Endodermal cell (in vitro differentiated cells): ENCODE measurements at regions not wholly inside any gene's neighbourhood (a gene's known extent, or its start where the extent isn't known, plus 50 kb on each side); places are given as distances from the start of the nearest gene placed in this dataset.

ENCODE experiments used
- DNase-seq: peaks from one replicate; pipeline ENCODE4 v3.0.0-alpha.2; 2017
- H3K27ac ChIP-seq: 2 replicates; pipeline ENCODE4 v1.5.1; 2013; ENCODE audit warnings: mild to moderate bottlenecking, low read depth, low read length, moderate library complexity
- H3K27me3 ChIP-seq: 2 replicates; pipeline ENCODE4 v1.6.1; 2013; ENCODE audit warnings: mild to moderate bottlenecking, low read length, moderate library complexity; ENCODE audit not compliant: insufficient read depth, control insufficient read depth, poor library complexity, severe bottlenecking
- H3K36me3 ChIP-seq: 2 replicates; pipeline ENCODE4 v1.7.0; 2013; ENCODE audit warnings: mild to moderate bottlenecking, low read length, moderate library complexity; ENCODE audit not compliant: control insufficient read depth, insufficient read depth
- H3K4me1 ChIP-seq: one replicate; pipeline ENCODE4 v1.7.0; 2013; ENCODE audit warnings: low read length; ENCODE audit not compliant: control insufficient read depth, insufficient read depth
- H3K4me3 ChIP-seq: 2 replicates; pipeline ENCODE4 v1.5.1; 2013; ENCODE audit warnings: mild to moderate bottlenecking, low read length, moderate library complexity
- H3K9ac ChIP-seq: 2 replicates; pipeline ENCODE4 v1.6.1; 2013; ENCODE audit warnings: mild to moderate bottlenecking, low read length, moderate library complexity; ENCODE audit not compliant: poor library complexity, severe bottlenecking; ENCODE audit errors: extremely low read depth
- H3K9me3 ChIP-seq: 2 replicates; pipeline ENCODE4 v1.6.1; 2013; ENCODE audit warnings: mild to moderate bottlenecking, low read length, moderate library complexity; ENCODE audit not compliant: control insufficient read depth
- H3K27ac Mint-ChIP-seq: 2 replicates; pipeline ENCODE4 v1.8.0; 2020; ENCODE audit warnings: mixed read lengths
- H3K27me3 Mint-ChIP-seq: 2 replicates; pipeline ENCODE4 v1.8.0; 2021; ENCODE audit warnings: mild to moderate bottlenecking, mixed read lengths; ENCODE audit not compliant: insufficient read depth
- H3K36me3 Mint-ChIP-seq: 2 replicates; pipeline ENCODE4 v1.8.0; 2020; ENCODE audit warnings: low read depth, mixed read lengths
- H3K4me1 Mint-ChIP-seq: 2 replicates; pipeline ENCODE4 v1.8.0; 2020; ENCODE audit warnings: mixed read lengths
- H3K4me3 Mint-ChIP-seq: 2 replicates; pipeline ENCODE4 v1.8.0; 2020; ENCODE audit warnings: mild to moderate bottlenecking, moderate library complexity, mixed read lengths
- H3K9me3 Mint-ChIP-seq: 2 replicates; pipeline ENCODE4 v1.8.0; 2020; ENCODE audit warnings: mild to moderate bottlenecking, mixed read lengths
- CTCF ChIP-seq: fragments of 200-600 bp; sonication (generic); conservative IDR thresholded peaks from 2 replicates; pipeline ENCODE4 v1.5.0; 2021; ENCODE audit warnings: antibody characterized with exemption, mild to moderate bottlenecking
- WGBS, 2 experiments: methylation state at CpG; one replicate each; pipeline versions ENCODE4 v1.1.5 to v1.1.7; 2013; ENCODE audit warnings: missing lambda C conversion rate in 2 of 2, mixed read lengths in 1 of 2; ENCODE audit not compliant: insufficient coverage in 1 of 2, insufficient read length in 1 of 2; 5-methylcytosine and 5-hydroxymethylcytosine counted together

DNA sequence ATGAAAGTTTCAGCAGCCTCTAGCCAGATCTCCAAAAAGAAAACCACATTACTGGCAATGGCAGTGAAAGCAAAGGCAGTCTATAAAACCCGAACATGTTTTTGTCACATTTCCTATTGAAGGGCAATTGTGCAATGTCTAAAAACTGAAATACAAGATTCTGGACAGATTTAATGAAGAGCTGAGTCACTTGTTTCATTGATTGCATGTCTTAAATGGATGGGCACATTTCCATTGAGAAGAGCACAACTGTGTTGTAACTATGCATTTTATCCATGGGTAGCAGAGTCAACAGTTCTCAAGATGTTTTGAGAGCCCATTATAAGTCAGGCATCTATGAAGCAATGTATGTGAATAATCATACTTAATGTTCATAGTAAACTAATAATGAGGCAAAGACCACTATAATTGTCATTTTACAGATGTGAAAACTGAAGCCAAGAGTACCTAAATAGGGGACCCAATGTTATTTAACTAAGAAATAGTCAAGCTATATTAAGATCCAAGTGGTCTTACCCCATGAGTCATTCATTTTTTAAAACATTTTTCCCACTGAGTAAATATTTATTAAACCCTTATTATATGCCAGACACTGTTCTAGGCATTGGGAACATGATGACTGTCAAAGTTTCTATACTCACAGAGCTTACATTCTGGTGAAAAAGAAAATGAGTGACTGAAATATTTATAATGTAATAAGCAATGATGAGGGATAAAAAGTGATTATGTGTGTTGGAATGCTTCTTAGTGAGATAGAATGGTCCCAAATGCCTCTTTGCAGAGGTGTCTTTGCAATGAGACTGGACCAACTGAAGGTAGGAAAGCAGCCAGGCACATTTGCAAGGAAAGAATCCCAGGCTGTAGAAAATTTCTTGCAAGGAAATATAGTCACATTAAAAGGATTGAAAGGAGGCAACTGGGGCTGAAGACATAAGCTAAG is 818.9 kb upstream of the ACVR2A start:
- no peak overlapping the region for H3K27ac ChIP-seq
- peaks cover 22% of the 10 kb centered on the region for H3K9me3 ChIP-seq
- H3K27me3 ChIP-seq: no peaks in the 10 kb centered on the region
- H3K4me3 ChIP-seq: no peak overlapping the region
- no peak overlapping the region for H3K9ac ChIP-seq
- peaks cover 5% of the 10 kb centered on the region for H3K36me3 Mint-ChIP-seq
- no peak overlapping the region for H3K4me3 Mint-ChIP-seq
- H3K27ac Mint-ChIP-seq: no peak overlapping the region
- no peaks in the 10 kb centered on the region for H3K36me3 ChIP-seq
- no peaks in the 10 kb centered on the region for H3K4me1 ChIP-seq
- TF ChIP-seq CTCF: no peak
- H3K9me3 Mint-ChIP-seq: peaks cover 35% of the 10 kb centered on the region
- 92 to 100% methylated on average over 1 of the region's 1 CpG for WGBS, 2 experiments
- H3K4me1 Mint-ChIP-seq: peaks cover 2% of the 10 kb centered on the region
- DNase-seq: no peak
- H3K27me3 Mint-ChIP-seq: no peaks in the 10 kb centered on the region

DNA sequence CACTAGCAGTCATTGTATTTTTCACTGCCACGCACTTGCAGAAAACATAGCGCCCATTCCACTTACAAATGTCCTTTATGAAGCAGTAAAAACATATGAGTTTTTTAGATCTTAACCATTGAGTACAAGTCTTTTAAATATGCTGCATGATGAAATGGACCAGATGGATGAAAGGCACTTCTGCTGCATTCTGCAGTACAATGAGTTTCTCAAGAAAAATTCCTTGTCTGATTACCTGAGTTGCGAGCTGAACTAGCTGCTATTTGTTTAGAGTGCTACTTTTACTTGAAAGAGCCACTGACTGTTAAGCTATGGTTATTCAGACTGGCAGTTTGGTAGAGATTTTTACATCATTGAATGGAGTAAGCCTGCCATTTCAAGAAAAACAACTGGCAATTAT is 825.5 kb upstream of the ACVR2A start:
- Histone ChIP-seq H3K4me1 (no peaks in the 10 kb centered on the region), H3K9me3 (peaks cover 22% of the 10 kb centered on the region), H3K27me3 (no peaks in the 10 kb centered on the region), H3K36me3 (no peaks in the 10 kb centered on the region), H3K27ac (no peak overlapping the region), H3K9ac (no peak overlapping the region), H3K4me3 (no peak overlapping the region)
- peaks cover 5% of the 10 kb centered on the region for H3K36me3 Mint-ChIP-seq
- 89 to 100% methylated on average over 1 to 3 of the region's 3 CpGs for WGBS, 2 experiments
- no peak overlapping the region for H3K4me3 Mint-ChIP-seq
- H3K4me1 Mint-ChIP-seq: peaks cover 15% of the 10 kb centered on the region
- no peaks in the 10 kb centered on the region for H3K27me3 Mint-ChIP-seq
- H3K27ac Mint-ChIP-seq: no peak overlapping the region
- TF ChIP-seq CTCF: no peak
- peaks cover 29% of the 10 kb centered on the region for H3K9me3 Mint-ChIP-seq
- no peak for DNase-seq

GRCh38 chr2:147017951-147018645 is 826.7 kb upstream of the ACVR2A start:
- H3K27ac ChIP-seq: no peak overlapping the region
- H3K9me3 Mint-ChIP-seq: peaks cover 17% of the 10 kb centered on the region
- no peaks in the 10 kb centered on the region for H3K36me3 ChIP-seq
- H3K27me3 Mint-ChIP-seq: no peaks in the 10 kb centered on the region
- H3K27ac Mint-ChIP-seq: no peak overlapping the region
- no peaks in the 10 kb centered on the region for H3K4me1 ChIP-seq
- peaks cover 12% of the 10 kb centered on the region for H3K9me3 ChIP-seq
- H3K27me3 ChIP-seq: no peaks in the 10 kb centered on the region
- H3K36me3 Mint-ChIP-seq: peaks cover 5% of the 10 kb centered on the region
- no peak overlapping the region for H3K4me3 ChIP-seq
- WGBS, 2 experiments: 91 to 94% methylated on average over 4 to 6 of the region's 6 CpGs
- peaks cover 15% of the 10 kb centered on the region for H3K4me1 Mint-ChIP-seq
- H3K4me3 Mint-ChIP-seq: no peak overlapping the region
- no peak for DNase-seq
- no peak overlapping the region for H3K9ac ChIP-seq
- no peak for TF ChIP-seq CTCF
